ENCODE measurements at regions not wholly inside any gene's neighbourhood (a gene's known extent, or its start where the extent isn't known, plus 50 kb on each side); places are given as distances from the start of the nearest gene placed in this dataset.

DNA sequence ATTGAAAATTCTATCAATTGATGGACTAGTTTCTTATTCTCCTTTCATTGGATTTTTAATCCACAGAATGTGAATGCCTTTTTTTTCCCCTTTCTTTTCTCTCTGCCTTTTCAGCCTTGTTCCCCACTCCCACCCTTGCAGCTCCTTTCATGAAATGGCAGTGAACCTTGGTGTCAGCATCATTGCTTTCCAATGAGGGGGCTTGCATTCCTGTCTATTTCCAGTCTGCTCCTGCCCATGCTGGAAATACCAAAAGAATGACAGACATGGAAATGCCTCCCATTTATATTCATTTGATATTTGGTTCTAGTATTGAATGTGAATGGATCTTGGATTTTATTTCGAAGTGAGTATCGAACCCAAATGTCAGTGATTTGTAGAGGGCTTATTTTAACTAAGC lies 162.7 kb upstream of the SGCD start:
- H3K4me3 ChIP-seq (ENCODE audit: low read depth, low read length), result no peak overlapping the region
- no peak overlapping the region for H3K27ac ChIP-seq
- TF ChIP-seq, protein P1, sequence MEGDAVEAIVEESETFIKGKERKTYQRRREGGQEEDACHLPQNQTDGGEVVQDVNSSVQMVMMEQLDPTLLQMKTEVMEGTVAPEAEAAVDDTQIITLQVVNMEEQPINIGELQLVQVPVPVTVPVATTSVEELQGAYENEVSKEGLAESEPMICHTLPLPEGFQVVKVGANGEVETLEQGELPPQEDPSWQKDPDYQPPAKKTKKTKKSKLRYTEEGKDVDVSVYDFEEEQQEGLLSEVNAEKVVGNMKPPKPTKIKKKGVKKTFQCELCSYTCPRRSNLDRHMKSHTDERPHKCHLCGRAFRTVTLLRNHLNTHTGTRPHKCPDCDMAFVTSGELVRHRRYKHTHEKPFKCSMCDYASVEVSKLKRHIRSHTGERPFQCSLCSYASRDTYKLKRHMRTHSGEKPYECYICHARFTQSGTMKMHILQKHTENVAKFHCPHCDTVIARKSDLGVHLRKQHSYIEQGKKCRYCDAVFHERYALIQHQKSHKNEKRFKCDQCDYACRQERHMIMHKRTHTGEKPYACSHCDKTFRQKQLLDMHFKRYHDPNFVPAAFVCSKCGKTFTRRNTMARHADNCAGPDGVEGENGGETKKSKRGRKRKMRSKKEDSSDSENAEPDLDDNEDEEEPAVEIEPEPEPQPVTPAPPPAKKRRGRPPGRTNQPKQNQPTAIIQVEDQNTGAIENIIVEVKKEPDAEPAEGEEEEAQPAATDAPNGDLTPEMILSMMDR (IDR thresholded peaks at IDR 0.05; ENCODE audit: low read depth, low read length), result no peak
- no peaks in the 10 kb centered on the region for H3K27me3 ChIP-seq (ENCODE audit: insufficient read depth, low read depth, severe bottlenecking)
- no peak for DNase-seq
- no peaks in the 10 kb centered on the region for H3K9me3 ChIP-seq (ENCODE audit: severe bottlenecking)
- H3K36me3 ChIP-seq, result no peaks in the 10 kb centered on the region

DNA sequence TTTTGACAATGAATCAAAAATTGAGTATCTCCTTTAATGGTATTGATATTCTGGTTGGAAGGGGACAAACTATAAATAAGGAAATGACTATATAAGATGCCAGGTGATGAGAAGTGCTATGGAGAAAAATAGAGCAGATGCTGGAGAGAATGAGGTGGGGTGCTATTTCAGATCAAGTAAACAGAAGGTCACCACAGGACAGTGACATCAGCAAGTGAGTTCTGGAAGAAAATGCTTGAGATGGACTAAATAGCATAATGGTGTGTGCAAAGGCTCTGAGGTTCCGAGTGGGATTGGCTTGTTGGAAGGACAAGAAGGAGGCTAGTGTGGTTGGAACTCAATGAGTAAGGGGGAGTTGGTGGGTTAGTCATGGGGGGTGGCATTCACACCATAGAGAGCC lies 157.5 kb upstream of the SGCD start:
- Histone ChIP-seq H3K27ac (no peak overlapping the region), H3K36me3 (no peaks in the 10 kb centered on the region), H3K27me3 (ENCODE audit: insufficient read depth, low read depth, severe bottlenecking) (no peaks in the 10 kb centered on the region), H3K4me3 (ENCODE audit: low read depth, low read length) (no peak overlapping the region), H3K9me3 (ENCODE audit: severe bottlenecking) (no peaks in the 10 kb centered on the region)
- no peak for DNase-seq
- TF ChIP-seq, protein P1 (IDR thresholded peaks at IDR 0.05; ENCODE audit: low read depth, low read length), result no peak

DNA sequence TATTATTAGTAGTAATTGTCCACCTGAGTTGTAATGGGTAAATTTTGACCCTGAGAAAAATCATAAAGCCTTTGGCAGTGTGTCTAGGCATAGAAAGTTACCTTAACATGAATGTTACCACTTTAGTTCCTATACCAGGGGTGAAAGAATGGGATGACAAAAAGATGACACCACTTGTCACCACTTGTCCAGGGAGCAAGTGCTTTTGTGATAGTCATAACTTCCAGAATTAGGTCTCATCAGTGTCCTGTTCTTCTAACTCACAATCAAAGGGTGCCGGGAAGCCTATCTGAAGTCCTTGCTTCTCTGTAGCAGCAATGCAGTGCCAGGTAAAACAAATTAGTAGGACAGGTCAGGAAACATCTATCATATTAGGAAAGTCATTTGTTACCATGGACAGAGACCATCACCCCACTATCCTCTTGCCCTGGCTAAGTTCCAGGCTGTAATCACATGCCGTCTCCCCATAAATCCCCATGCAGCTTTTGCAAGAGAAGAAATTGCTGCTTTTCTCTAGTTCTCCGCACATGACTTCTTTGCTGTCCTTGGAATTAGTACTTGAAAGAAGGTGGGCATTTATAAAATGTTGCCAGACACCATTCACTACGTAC lies 156.5 kb upstream of the SGCD start:
- Histone ChIP-seq H3K27ac (no peak overlapping the region), H3K9me3 (ENCODE audit: severe bottlenecking) (no peaks in the 10 kb centered on the region), H3K27me3 (ENCODE audit: insufficient read depth, low read depth, severe bottlenecking) (no peaks in the 10 kb centered on the region), H3K36me3 (no peaks in the 10 kb centered on the region), H3K4me3 (ENCODE audit: low read depth, low read length) (no peak overlapping the region)
- TF ChIP-seq, protein P1 (IDR thresholded peaks at IDR 0.05; ENCODE audit: low read depth, low read length), result no peak
- no peak for DNase-seq

DNA sequence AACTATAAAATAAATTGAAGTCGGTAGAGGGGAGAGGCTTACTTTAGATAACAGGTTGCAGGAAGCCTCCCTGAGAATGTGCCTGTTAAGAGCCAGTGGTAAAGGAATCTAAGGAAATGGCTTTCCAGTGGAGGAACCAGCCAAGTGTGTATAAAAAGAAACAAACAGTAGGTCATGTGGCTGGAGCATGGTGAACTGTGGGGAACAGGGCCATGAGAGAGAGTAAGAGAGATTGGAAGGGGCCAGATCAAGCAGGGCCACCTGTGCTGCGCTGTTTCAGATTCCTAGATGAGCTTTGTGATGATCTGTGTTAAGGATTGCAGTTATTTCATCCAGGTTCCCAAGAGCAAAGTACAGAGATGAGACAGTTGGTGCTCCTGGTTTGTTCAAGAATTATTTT lies 152.7 kb upstream of the SGCD start:
- DNase-seq, result no peak
- TF ChIP-seq, protein P1 (IDR thresholded peaks at IDR 0.05; ENCODE audit: low read depth, low read length), result no peak
- no peaks in the 10 kb centered on the region for H3K9me3 ChIP-seq (ENCODE audit: severe bottlenecking)
- H3K27ac ChIP-seq, result no peak overlapping the region
- no peak overlapping the region for H3K4me3 ChIP-seq (ENCODE audit: low read depth, low read length)
- H3K36me3 ChIP-seq, result no peaks in the 10 kb centered on the region
- H3K27me3 ChIP-seq (ENCODE audit: insufficient read depth, low read depth, severe bottlenecking), result no peaks in the 10 kb centered on the region

DNA sequence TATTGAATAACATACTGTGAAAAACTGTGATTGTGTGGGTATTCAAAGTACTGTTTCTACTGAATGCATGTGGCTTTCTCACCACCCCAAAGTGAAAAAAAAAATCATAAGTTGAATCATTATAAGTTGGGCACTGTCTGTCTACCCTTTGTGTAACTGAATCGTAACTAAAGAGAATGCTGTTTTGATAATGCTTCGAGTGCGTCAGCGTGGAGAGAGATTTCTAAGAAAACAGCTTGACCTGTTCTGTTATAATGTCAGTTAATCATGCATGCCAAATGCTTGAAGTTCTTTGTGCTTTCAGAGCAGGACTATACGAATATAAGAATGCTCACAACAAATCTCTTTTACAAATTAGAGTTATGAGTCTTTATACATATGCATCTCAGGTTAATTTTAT lies 148.8 kb upstream of the SGCD start:
- Histone ChIP-seq H3K4me3 (ENCODE audit: low read depth, low read length) (no peak overlapping the region), H3K27ac (no peak overlapping the region), H3K27me3 (ENCODE audit: insufficient read depth, low read depth, severe bottlenecking) (no peaks in the 10 kb centered on the region), H3K9me3 (ENCODE audit: severe bottlenecking) (no peaks in the 10 kb centered on the region), H3K36me3 (no peaks in the 10 kb centered on the region)
- no peak for DNase-seq
- TF ChIP-seq, protein P1 (IDR thresholded peaks at IDR 0.05; ENCODE audit: low read depth, low read length), result no peak

DNA sequence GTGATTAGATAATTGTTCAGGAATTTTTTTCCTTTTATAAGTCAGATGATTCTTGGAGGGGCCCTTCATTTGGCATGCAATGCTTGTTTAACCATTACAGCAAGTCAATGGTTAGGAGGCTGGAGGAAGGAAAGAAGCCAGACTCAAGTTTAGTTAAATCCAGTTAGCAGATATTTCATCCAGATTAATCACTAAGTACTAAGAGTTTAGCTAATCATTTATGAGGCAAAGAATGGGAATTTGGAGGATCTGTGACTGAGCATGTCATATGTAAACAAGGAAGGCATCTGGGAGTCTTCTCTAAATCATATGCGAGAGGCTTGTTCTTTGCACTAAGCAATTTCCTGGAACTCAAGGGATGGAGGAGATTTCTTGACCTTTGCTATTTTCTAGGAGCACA lies 145.3 kb upstream of the SGCD start:
- DNase-seq, result no peak
- TF ChIP-seq, protein P1 (IDR thresholded peaks at IDR 0.05; ENCODE audit: low read depth, low read length), result no peak
- no peak overlapping the region for H3K4me3 ChIP-seq (ENCODE audit: low read depth, low read length)

More for the DNA sequence above, 145.3 kb upstream of the SGCD start:
- no peak overlapping the region for H3K27ac ChIP-seq
- H3K36me3 ChIP-seq, result no peaks in the 10 kb centered on the region
- no peaks in the 10 kb centered on the region for H3K9me3 ChIP-seq (ENCODE audit: severe bottlenecking)
- no peaks in the 10 kb centered on the region for H3K27me3 ChIP-seq (ENCODE audit: insufficient read depth, low read depth, severe bottlenecking)

Data from WERI-Rb-1 (cell line).